OCI-LY7 (cell line): ENCODE measurements at regions not wholly inside any gene's neighbourhood (a gene's known extent, or its start where the extent isn't known, plus 50 kb on each side); places are given as distances from the start of the nearest gene placed in this dataset.

Experiments
- EZH2phosphoT487 ChIP-seq: fragments of 200-600 bp; sonication (generic); IDR thresholded peaks from 2 replicates; pipeline ENCODE4 v1.6.1; 2018; ENCODE audit warnings: low read depth, borderline replicate concordance, mild to moderate bottlenecking, mixed run types, antibody characterized with exemption, low read length, moderate library complexity, mixed read lengths
- TF ChIP-seq, protein P1 (sequence below): fragments of 200-600 bp; sonication (generic); conservative IDR thresholded peaks from 2 replicates; pipeline ENCODE4 v1.5.1; 2014; ENCODE audit warnings: mild to moderate bottlenecking, antibody characterized with exemption, low read length, moderate library complexity, mixed read lengths

DNA sequence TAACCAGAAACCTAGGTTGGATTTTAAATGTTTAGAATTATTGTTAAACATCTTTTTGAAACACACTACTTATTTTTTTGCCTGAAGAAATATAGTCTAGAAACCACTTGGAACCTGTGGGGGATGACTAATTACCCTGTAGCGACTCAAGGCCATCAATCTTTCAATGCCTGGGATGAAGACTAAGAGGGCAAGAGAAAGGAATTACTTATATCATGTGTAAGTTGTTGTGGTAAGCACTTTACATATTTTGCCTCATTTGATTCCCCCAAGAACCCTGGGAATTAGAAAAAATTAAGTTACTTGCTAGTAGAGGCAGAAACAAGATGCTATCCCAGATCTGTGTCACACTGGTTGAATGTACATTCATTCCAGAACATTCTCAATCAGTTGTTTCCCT, 170.9 kb upstream of the GRIA3 start:
- TF ChIP-seq EZH2phosphoT487 = no peak
- TF ChIP-seq, protein P1, sequence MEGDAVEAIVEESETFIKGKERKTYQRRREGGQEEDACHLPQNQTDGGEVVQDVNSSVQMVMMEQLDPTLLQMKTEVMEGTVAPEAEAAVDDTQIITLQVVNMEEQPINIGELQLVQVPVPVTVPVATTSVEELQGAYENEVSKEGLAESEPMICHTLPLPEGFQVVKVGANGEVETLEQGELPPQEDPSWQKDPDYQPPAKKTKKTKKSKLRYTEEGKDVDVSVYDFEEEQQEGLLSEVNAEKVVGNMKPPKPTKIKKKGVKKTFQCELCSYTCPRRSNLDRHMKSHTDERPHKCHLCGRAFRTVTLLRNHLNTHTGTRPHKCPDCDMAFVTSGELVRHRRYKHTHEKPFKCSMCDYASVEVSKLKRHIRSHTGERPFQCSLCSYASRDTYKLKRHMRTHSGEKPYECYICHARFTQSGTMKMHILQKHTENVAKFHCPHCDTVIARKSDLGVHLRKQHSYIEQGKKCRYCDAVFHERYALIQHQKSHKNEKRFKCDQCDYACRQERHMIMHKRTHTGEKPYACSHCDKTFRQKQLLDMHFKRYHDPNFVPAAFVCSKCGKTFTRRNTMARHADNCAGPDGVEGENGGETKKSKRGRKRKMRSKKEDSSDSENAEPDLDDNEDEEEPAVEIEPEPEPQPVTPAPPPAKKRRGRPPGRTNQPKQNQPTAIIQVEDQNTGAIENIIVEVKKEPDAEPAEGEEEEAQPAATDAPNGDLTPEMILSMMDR = no peak
